Activated CD8-positive, alpha-beta T cell treated with anti-CD3 and anti-CD28 coated beads for 36 hours (primary cell): ENCODE measurements at regions not wholly inside any gene's neighbourhood (a gene's known extent, or its start where the extent isn't known, plus 50 kb on each side); places are given as distances from the start of the nearest gene placed in this dataset.

ENCODE experiments used
- ATAC-seq: fragments of 200-7000 bp; cut with Tn5 transposase; one replicate; pipeline ENCODE4 v1.10.0; 2021; ENCODE audit warnings: mild to moderate bottlenecking, moderate library complexity
- CTCF ChIA-PET: fragments of 350-600 bp; sonication (Branson Sonifier 250); formaldehyde crosslinking; loops from one replicate; lab custom pipeline; 2021; ENCODE audit warnings: antibody characterized with exemption; lab: Charles Lee
- POLR2A ChIA-PET: fragments of 350-600 bp; sonication (Branson Sonifier 250); formaldehyde crosslinking; loops from one replicate; lab custom pipeline; 2021; ENCODE audit warnings: antibody characterized with exemption; lab: Charles Lee
- DNase-seq: peaks from one replicate; pipeline ENCODE4 v3.0.0-alpha.2; 2020
- H3K27ac Mint-ChIP-seq: one replicate; pipeline ENCODE4 v1.8.0; 2021; ENCODE audit warnings: mild to moderate bottlenecking, mixed read lengths
- H3K27me3 Mint-ChIP-seq: one replicate; pipeline ENCODE4 v1.8.0; 2021; ENCODE audit warnings: mixed read lengths
- H3K36me3 Mint-ChIP-seq: one replicate; pipeline ENCODE4 v1.8.0; 2021; ENCODE audit warnings: low read depth, mixed read lengths
- H3K4me1 Mint-ChIP-seq: one replicate; pipeline ENCODE4 v1.8.0; 2021; ENCODE audit warnings: low read depth, mixed read lengths
- H3K4me3 Mint-ChIP-seq: one replicate; pipeline ENCODE4 v1.8.0; 2021; ENCODE audit warnings: mild to moderate bottlenecking, moderate library complexity, mixed read lengths
- H3K9me3 Mint-ChIP-seq: one replicate; pipeline ENCODE4 v1.8.0; 2021; ENCODE audit warnings: mixed read lengths
- CTCF ChIP-seq: fragments of 200-600 bp; IDR thresholded peaks from one replicate; pipeline ENCODE4 v1.8.0; 2022; ENCODE audit warnings: antibody characterized with exemption, mild to moderate bottlenecking
- intact Hi-C: fragments of 100-400 bp; cut with micrococcal nuclease; formaldehyde crosslinking; loops from one replicate; pipeline ENCODE4 v1.10.0; 2022

GRCh38 chr2:217065695-217066405 lies 206.0 kb upstream of the TNP1 start:
- DNase-seq, result no peak
- intact Hi-C loops, result no loop called here
- Mint-ChIP-seq H3K27ac (no peak overlapping the region), H3K27me3 (peaks cover 7% of the 10 kb centered on the region), H3K4me1 (no peaks in the 10 kb centered on the region), H3K4me3 (no peak overlapping the region), H3K36me3 (no peaks in the 10 kb centered on the region), H3K9me3 (peaks cover 3% of the 10 kb centered on the region)
- ATAC-seq, result no peak
- ChIA-PET POLR2A (no interaction called here), CTCF (interaction anchor here (1.3 kb wide), 1 partner anchor 12 kb away, joined by 3 read pairs; no protein-coding TSS in a partner anchor)
- no peak for TF ChIP-seq CTCF

DNA sequence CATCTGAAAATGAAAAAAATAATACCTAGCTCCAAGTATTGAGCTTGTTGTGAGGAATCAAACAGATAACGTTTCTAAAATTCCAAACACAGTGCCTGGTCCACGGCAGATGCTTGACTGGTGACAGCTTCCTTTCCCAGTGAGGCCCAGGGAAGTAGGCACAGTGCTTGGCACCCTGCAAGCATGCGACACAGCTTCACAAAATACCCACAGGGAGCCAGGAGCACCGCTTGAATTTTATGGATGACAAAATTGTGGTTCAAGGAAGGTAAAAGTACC lies 205.1 kb upstream of the TNP1 start:
- H3K4me1 Mint-ChIP-seq, result no peaks in the 10 kb centered on the region
- no peak for DNase-seq
- H3K27me3 Mint-ChIP-seq, result peaks cover 7% of the 10 kb centered on the region
- no peaks in the 10 kb centered on the region for H3K36me3 Mint-ChIP-seq
- intact Hi-C loops, result no loop called here
- ChIA-PET CTCF (interaction anchor here (1.3 to 1.5 kb wide), 2 partner anchors 13 to 21 kb away, joined by 3 read pairs; no protein-coding TSS in a partner anchor), POLR2A (no interaction called here)
- TF ChIP-seq CTCF, result no peak
- no peak for ATAC-seq
- H3K27ac Mint-ChIP-seq, result no peak overlapping the region
- H3K9me3 Mint-ChIP-seq, result peaks cover 3% of the 10 kb centered on the region
- no peak overlapping the region for H3K4me3 Mint-ChIP-seq

GRCh38 chr2:217064234-217065011 lies 204.6 kb upstream of the TNP1 start:
- ChIA-PET POLR2A (no interaction called here), CTCF (interaction anchor here (1.2 to 1.5 kb wide), 3 partner anchors 14 to 43 kb away, joined by 3 read pairs; no protein-coding TSS in a partner anchor)
- intact Hi-C loops, result no loop called here
- H3K27ac Mint-ChIP-seq, result peak overlapping the region; percentile 46
- H3K4me3 Mint-ChIP-seq, result no peak overlapping the region
- H3K27me3 Mint-ChIP-seq, result peaks cover 7% of the 10 kb centered on the region
- H3K4me1 Mint-ChIP-seq, result no peaks in the 10 kb centered on the region
- DNase-seq (no peak), ATAC-seq (peak; percentile 34)
- TF ChIP-seq CTCF, result no peak
- H3K36me3 Mint-ChIP-seq, result no peaks in the 10 kb centered on the region
- H3K9me3 Mint-ChIP-seq, result peaks cover 3% of the 10 kb centered on the region

DNA sequence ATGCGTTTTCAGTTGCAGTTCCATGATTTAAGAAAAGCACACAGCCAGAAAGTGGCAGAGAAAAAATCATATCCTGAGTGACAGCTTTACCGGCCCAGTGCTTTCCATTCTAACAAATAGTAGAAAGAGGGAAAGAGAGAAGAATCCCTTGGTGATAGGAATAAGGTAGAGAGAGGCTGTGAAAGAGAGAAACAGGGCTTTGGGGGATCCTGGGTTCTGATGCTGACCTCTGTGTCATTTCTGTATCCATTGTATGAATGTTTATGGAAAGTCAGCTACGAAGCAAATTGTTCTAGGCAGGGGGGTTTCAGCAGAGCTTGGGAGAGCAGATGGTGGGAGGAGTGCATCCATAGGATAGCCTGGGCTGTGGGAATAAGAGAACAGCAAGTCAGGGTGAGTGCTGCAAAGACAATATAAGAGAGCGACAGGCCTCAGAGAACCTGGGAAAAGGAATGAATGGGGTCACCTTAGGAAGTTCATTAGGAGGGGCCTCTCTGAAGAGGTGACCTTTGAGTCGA lies 203.4 kb upstream of the TNP1 start:
- H3K4me3 Mint-ChIP-seq, result no peak overlapping the region
- H3K36me3 Mint-ChIP-seq, result no peaks in the 10 kb centered on the region
- ChIA-PET POLR2A (no interaction called here), CTCF (interaction anchor here (1.2 to 1.5 kb wide), 2 partner anchors 19 to 44 kb away, joined by 3 read pairs; no protein-coding TSS in a partner anchor)
- H3K27ac Mint-ChIP-seq, result no peak overlapping the region
- intact Hi-C loops, result no loop called here
- DNase-seq (no peak), ATAC-seq (no peak)
- peaks cover 9% of the 10 kb centered on the region for H3K27me3 Mint-ChIP-seq
- H3K4me1 Mint-ChIP-seq, result no peaks in the 10 kb centered on the region
- H3K9me3 Mint-ChIP-seq, result peaks cover 3% of the 10 kb centered on the region
- TF ChIP-seq CTCF, result no peak

- POLR2A ChIA-PET, result no interaction called here
- Mint-ChIP-seq H3K27me3 (peaks cover 9% of the 10 kb centered on the region), H3K27ac (no peak overlapping the region), H3K4me1 (no peaks in the 10 kb centered on the region), H3K9me3 (peaks cover 2% of the 10 kb centered on the region), H3K36me3 (no peaks in the 10 kb centered on the region), H3K4me3 (no peak overlapping the region)
- CTCF ChIA-PET, result interaction anchor here (1.0 kb wide), 1 partner anchor 364 kb away, joined by 3 read pairs; no protein-coding TSS in a partner anchor
- no peak for ATAC-seq
- TF ChIP-seq CTCF, result no peak
- no peak for DNase-seq
- intact Hi-C loops, result no loop called here
These were observed 202.9 kb upstream of the TNP1 start for GRCh38 chr2:217062768-217063167.
